ENCODE measurements at regions not wholly inside any gene's neighbourhood (a gene's known extent, or its start where the extent isn't known, plus 50 kb on each side); places are given as distances from the start of the nearest gene placed in this dataset.

DNA sequence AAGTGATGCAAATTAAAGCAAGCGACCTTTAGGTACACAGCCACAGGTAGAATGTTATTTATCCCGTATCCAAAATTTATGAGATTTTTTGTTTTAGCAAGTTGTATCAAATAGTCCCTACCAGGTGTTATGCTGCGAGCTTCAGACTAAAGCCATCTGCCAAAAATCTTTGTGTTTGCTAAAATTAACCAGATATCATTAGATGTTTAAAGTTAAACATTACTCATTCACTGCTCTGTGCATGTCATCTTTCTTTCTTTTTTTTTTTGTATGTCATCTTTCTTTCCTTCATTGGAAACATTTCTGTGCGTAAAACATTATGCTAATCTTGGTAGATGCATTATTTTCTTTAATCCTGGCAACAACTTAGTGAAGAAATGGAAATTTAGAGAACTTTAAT is 173.1 kb downstream of the FHIP1A start:
- ATAC-seq (ENCODE audit: low read depth) (no peak), DNase-seq (no peak)
- Histone ChIP-seq H2BK20ac (ENCODE audit: low read depth, low read length) (no peak overlapping the region), H3K9me1 (ENCODE audit: insufficient read depth, low read length) (no peaks in the 10 kb centered on the region), H2BK120ac (ENCODE audit: low read depth, low read length) (no peak overlapping the region), H3K4me1 (ENCODE audit: control insufficient read depth, insufficient read depth, low read length) (no peaks in the 10 kb centered on the region), H2AK5ac (ENCODE audit: low read depth, low read length) (no peak overlapping the region), H3K9ac (ENCODE audit: low read depth, low read length) (no peak overlapping the region), H3K27me3 (ENCODE audit: control insufficient read depth, insufficient read depth, low read length) (peaks cover 9% of the 10 kb centered on the region), H4K91ac (ENCODE audit: insufficient read depth, low read depth, low read length) (no peak overlapping the region), H2BK15ac (ENCODE audit: low read depth, low read length) (no peak overlapping the region), H3K27ac (ENCODE audit: insufficient read depth, low read length) (no peak overlapping the region), H3K4me3 (ENCODE audit: insufficient read depth, low read depth, low read length) (no peak overlapping the region), H4K20me1 (ENCODE audit: insufficient read depth, low read length) (no peaks in the 10 kb centered on the region), H3K18ac (ENCODE audit: low read depth, low read length) (no peak overlapping the region), H3K56ac (ENCODE audit: extremely low read depth, insufficient read depth, low read length) (no peak overlapping the region), H2BK5ac (ENCODE audit: low read depth, low read length, poor library complexity, severe bottlenecking) (no peak overlapping the region), H4K5ac (ENCODE audit: low read depth, low read length) (no peak overlapping the region), H3K79me1 (ENCODE audit: low read depth in 1 of 2, low read length in 2 of 2) (no peaks in the 10 kb centered on the region), H3K36me3 (ENCODE audit: control insufficient read depth, insufficient read depth, low read length) (no peaks in the 10 kb centered on the region), H3K23ac (ENCODE audit: low read depth, low read length) (no peak overlapping the region), H2AK9ac (replicated peaks; ENCODE audit: low read depth, low read length, poor library complexity) (no peak overlapping the region), H3K4me2 (ENCODE audit: low read depth, low read length) (no peak overlapping the region), H3K14ac (replicated peaks; ENCODE audit: low read depth, low read length) (no peak overlapping the region), H3K9me3 (ENCODE audit: control insufficient read depth, insufficient read depth, low read length) (no peaks in the 10 kb centered on the region), H4K8ac (ENCODE audit: low read depth in 2 of 2, low read length in 2 of 2) (no peak overlapping the region), H2AFZ (replicated peaks; ENCODE audit: low read length, poor library complexity) (no peak overlapping the region), H3K4ac (ENCODE audit: low read depth, low read length) (no peak overlapping the region)
- intact Hi-C loops (cut with micrococcal nuclease): no loop called here
- dilution Hi-C loops (cut with HindIII; ENCODE audit: low sequenced_read_pairs, unreplicated experiment): no loop called here
- in situ Hi-C loops (cut with MboI; ENCODE audit: low sequenced_read_pairs): no loop called here
- TF ChIP-seq CEBPB (IDR thresholded peaks at IDR 0.05; ENCODE audit: low read depth, low read length) (no peak), NFE2L2 (IDR thresholded peaks at IDR 0.05; ENCODE audit: low read depth, low read length) (no peak), MAZ (IDR thresholded peaks at IDR 0.05; ENCODE audit: borderline replicate concordance, low read depth, low read length) (no peak), MAFK (IDR thresholded peaks at IDR 0.05; ENCODE audit: low read depth, low read length) (no peak), CHD1 (IDR thresholded peaks at IDR 0.05; ENCODE audit: low read depth, low read length) (no peak), MXI1 (IDR thresholded peaks at IDR 0.05; ENCODE audit: borderline replicate concordance, low read depth, low read length) (no peak), POLR2A (IDR thresholded peaks at IDR 0.05; ENCODE audit: low read depth, low read length) (no peak), BHLHE40 (IDR thresholded peaks at IDR 0.05; ENCODE audit: low read depth, low read length) (no peak), RAD21 (IDR thresholded peaks at IDR 0.05; ENCODE audit: low read length) (no peak), SMC3 (IDR thresholded peaks at IDR 0.05; ENCODE audit: low read depth, low read length) (no peak), FOS (IDR thresholded peaks at IDR 0.05; ENCODE audit: low read depth, low read length) (no peak), RFX5 (IDR thresholded peaks at IDR 0.05; ENCODE audit: low read depth, low read length) (no peak), RCOR1 (IDR thresholded peaks at IDR 0.05; ENCODE audit: insufficient replicate concordance, low read length) (no peak)
- TF ChIP-seq, protein P1, sequence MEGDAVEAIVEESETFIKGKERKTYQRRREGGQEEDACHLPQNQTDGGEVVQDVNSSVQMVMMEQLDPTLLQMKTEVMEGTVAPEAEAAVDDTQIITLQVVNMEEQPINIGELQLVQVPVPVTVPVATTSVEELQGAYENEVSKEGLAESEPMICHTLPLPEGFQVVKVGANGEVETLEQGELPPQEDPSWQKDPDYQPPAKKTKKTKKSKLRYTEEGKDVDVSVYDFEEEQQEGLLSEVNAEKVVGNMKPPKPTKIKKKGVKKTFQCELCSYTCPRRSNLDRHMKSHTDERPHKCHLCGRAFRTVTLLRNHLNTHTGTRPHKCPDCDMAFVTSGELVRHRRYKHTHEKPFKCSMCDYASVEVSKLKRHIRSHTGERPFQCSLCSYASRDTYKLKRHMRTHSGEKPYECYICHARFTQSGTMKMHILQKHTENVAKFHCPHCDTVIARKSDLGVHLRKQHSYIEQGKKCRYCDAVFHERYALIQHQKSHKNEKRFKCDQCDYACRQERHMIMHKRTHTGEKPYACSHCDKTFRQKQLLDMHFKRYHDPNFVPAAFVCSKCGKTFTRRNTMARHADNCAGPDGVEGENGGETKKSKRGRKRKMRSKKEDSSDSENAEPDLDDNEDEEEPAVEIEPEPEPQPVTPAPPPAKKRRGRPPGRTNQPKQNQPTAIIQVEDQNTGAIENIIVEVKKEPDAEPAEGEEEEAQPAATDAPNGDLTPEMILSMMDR (conservative IDR thresholded peaks at IDR 0.05; ENCODE audit: low read depth, low read length): no peak
- TF ChIP-seq, protein P2, sequence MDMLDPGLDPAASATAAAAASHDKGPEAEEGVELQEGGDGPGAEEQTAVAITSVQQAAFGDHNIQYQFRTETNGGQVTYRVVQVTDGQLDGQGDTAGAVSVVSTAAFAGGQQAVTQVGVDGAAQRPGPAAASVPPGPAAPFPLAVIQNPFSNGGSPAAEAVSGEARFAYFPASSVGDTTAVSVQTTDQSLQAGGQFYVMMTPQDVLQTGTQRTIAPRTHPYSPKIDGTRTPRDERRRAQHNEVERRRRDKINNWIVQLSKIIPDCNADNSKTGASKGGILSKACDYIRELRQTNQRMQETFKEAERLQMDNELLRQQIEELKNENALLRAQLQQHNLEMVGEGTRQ (IDR thresholded peaks at IDR 0.05; ENCODE audit: low read depth, low read length): no peak
- TF ChIP-seq, protein P3, sequence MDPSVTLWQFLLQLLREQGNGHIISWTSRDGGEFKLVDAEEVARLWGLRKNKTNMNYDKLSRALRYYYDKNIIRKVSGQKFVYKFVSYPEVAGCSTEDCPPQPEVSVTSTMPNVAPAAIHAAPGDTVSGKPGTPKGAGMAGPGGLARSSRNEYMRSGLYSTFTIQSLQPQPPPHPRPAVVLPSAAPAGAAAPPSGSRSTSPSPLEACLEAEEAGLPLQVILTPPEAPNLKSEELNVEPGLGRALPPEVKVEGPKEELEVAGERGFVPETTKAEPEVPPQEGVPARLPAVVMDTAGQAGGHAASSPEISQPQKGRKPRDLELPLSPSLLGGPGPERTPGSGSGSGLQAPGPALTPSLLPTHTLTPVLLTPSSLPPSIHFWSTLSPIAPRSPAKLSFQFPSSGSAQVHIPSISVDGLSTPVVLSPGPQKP (IDR thresholded peaks at IDR 0.05; ENCODE audit: borderline replicate concordance, low read depth, low read length): no peak
- BruUV-seq (replicated peaks): no TSS peak
- POLR2A ChIA-PET (ENCODE audit: unreplicated experiment): no interaction called here
- no CpG with 5 or more reads among the region's 4 CpGs for WGBS, 2 experiments (ENCODE audit: extremely low coverage in 2 of 2, insufficient read length in 1 of 2)
- CTCF ChIA-PET: no interaction called here

All from IMR-90 (cell line).